ENCODE measurements at regions not wholly inside any gene's neighbourhood (a gene's known extent, or its start where the extent isn't known, plus 50 kb on each side); places are given as distances from the start of the nearest gene placed in this dataset.
"Not testable (repeated sequence)": the region's sequence is repeated elsewhere in the genome, so short reads cannot be mapped to it uniquely, and the experiment has no call there.

- peak; percentile 67 for DNase-seq (ENCODE audit: low spot score)
Observed at GRCh38 chr17:19470530-19471261, 59.7 kb downstream of the RNF112 start.

GRCh38 chr17:19474405-19474804 lies 59.2 kb upstream of the SLC47A1 start:
- not testable (repeated sequence) for DNase-seq (ENCODE audit: low spot score)

- DNase-seq (ENCODE audit: low spot score): not testable (repeated sequence)
Observed at GRCh38 chr17:19475800-19476199, 57.9 kb upstream of the SLC47A1 start.

GRCh38 chr17:19482576-19482975 lies 51.1 kb upstream of the SLC47A1 start:
- peak; percentile 40 for DNase-seq (ENCODE audit: low spot score)

All from GM03348 (cell line).